ENCODE measurements at regions not wholly inside any gene's neighbourhood (a gene's known extent, or its start where the extent isn't known, plus 50 kb on each side); places are given as distances from the start of the nearest gene placed in this dataset.

- DNase-seq = no peak
- Histone ChIP-seq H3K9me3 (no peaks in the 10 kb centered on the region), H3K27me3 (no peaks in the 10 kb centered on the region), H3K36me3 (no peaks in the 10 kb centered on the region), H3K4me1 (ENCODE audit: insufficient read depth) (no peaks in the 10 kb centered on the region), H3K4me3 (no peak overlapping the region), H3K27ac (no peak overlapping the region)
- intact Hi-C loops (cut with DNase I) = no loop called here
- TF ChIP-seq, protein P1, sequence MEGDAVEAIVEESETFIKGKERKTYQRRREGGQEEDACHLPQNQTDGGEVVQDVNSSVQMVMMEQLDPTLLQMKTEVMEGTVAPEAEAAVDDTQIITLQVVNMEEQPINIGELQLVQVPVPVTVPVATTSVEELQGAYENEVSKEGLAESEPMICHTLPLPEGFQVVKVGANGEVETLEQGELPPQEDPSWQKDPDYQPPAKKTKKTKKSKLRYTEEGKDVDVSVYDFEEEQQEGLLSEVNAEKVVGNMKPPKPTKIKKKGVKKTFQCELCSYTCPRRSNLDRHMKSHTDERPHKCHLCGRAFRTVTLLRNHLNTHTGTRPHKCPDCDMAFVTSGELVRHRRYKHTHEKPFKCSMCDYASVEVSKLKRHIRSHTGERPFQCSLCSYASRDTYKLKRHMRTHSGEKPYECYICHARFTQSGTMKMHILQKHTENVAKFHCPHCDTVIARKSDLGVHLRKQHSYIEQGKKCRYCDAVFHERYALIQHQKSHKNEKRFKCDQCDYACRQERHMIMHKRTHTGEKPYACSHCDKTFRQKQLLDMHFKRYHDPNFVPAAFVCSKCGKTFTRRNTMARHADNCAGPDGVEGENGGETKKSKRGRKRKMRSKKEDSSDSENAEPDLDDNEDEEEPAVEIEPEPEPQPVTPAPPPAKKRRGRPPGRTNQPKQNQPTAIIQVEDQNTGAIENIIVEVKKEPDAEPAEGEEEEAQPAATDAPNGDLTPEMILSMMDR (IDR thresholded peaks at IDR 0.05) = no peak
- TF ChIP-seq EP300 (IDR thresholded peaks at IDR 0.05) = no peak
- TF ChIP-seq POLR2A (IDR thresholded peaks at IDR 0.05) = no peak
These were observed 200.0 kb downstream of the FAM170A start for GRCh38 chr5:119829341-119829740.

- WGBS, 3 donors = 67 to 72% (median 70%) methylated on average over 4 of the region's 4 CpGs
These were observed 203.8 kb downstream of the FAM170A start for GRCh38 chr5:119833176-119833575.

DNA sequence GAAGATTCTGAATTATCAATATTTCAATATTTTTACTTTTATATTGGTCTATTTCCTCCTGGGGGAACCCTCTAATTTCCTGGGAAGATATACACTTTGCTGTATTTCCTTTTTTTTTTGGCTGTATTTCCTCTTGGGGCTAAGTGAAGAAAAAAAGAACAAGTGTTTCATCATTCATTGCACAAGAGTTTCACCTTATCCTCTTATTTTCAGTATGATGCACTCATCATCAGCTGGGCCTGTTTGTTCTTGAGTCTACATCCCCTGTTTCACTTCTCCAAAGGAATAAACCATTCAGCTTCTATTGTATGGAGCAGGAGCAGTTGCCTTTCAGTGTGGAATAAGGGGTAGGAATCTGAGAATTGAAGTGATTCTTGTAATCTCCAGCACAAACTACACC lies 210.8 kb downstream of the FAM170A start:
- Histone ChIP-seq H3K36me3 (no peaks in the 10 kb centered on the region), H3K9me3 (peaks cover 0 to 3% of the 10 kb centered on the region in 2 donors)
- DNase-seq = no peak

More at GRCh38 chr5:119833176-119833575, 203.8 kb downstream of the FAM170A start:
- no peaks in the 10 kb centered on the region for H3K27me3 ChIP-seq
- H3K4me1 ChIP-seq (ENCODE audit: insufficient read depth) = no peaks in the 10 kb centered on the region
- H3K36me3 ChIP-seq = no peaks in the 10 kb centered on the region
- no peak overlapping the region for H3K27ac ChIP-seq
- intact Hi-C loops (cut with DNase I) = no loop called here
- H3K9me3 ChIP-seq = no peaks in the 10 kb centered on the region
- no peak overlapping the region for H3K4me3 ChIP-seq
- DNase-seq = no peak
- no peak for TF ChIP-seq POLR2A (IDR thresholded peaks at IDR 0.05)
- TF ChIP-seq, protein P1 (IDR thresholded peaks at IDR 0.05) = no peak
- no peak for TF ChIP-seq EP300 (IDR thresholded peaks at IDR 0.05)

DNA sequence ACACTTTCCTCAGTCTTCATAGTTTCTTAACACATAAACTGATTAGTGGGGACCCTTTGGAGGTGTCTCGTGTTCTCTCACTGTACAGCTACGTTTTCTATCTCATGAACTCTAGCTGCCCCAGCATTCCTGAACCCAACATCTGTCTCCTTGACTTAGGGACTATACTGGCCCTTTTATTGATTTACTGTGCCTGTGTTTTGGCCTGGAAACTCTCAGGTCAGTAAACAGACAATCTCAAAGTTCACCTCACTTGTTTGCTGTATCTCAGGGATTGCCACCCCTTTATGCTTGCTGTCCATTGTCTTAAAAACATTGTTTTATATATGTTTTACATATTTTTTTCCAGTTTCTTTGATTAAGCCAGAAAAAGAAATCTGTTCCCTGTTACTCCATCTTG lies 222.8 kb downstream of the FAM170A start:
- intact Hi-C loops (cut with DNase I) = no loop called here
- 10 to 13% (median 12%) methylated on average over 2 of the region's 2 CpGs for WGBS, 3 donors
- no peaks in the 10 kb centered on the region for H3K4me1 ChIP-seq (ENCODE audit: insufficient read depth)

More for the DNA sequence above, 210.8 kb downstream of the FAM170A start:
- Histone ChIP-seq H3K4me1 (ENCODE audit: insufficient read depth) (no peaks in the 10 kb centered on the region), H3K27ac (no peak overlapping the region), H3K4me3 (no peak overlapping the region), H3K27me3 (no peaks in the 10 kb centered on the region)
- intact Hi-C loops (cut with DNase I) = no loop called here
- TF ChIP-seq, protein P1 (IDR thresholded peaks at IDR 0.05) = no peak
- TF ChIP-seq EP300 (IDR thresholded peaks at IDR 0.05) (no peak), POLR2A (IDR thresholded peaks at IDR 0.05) (no peak)

More for the DNA sequence above, 222.8 kb downstream of the FAM170A start:
- no peaks in the 10 kb centered on the region for H3K9me3 ChIP-seq
- no peak for DNase-seq
- TF ChIP-seq POLR2A (IDR thresholded peaks at IDR 0.05) (no peak), EP300 (IDR thresholded peaks at IDR 0.05) (no peak)
- TF ChIP-seq, protein P1 (IDR thresholded peaks at IDR 0.05) = no peak
- H3K36me3 ChIP-seq = no peaks in the 10 kb centered on the region
- H3K27ac ChIP-seq = no peak overlapping the region
- H3K27me3 ChIP-seq = no peaks in the 10 kb centered on the region
- no peak overlapping the region for H3K4me3 ChIP-seq
